GM19351 (cell line): ENCODE measurements at regions not wholly inside any gene's neighbourhood (a gene's known extent, or its start where the extent isn't known, plus 50 kb on each side); places are given as distances from the start of the nearest gene placed in this dataset.

Experiments
- ATAC-seq: cut with Tn5 transposase; IDR thresholded peaks from one replicate; pipeline ENCODE4 v1.9.1; 2021; ENCODE audit warnings: mild to moderate bottlenecking, moderate library complexity; ENCODE audit not compliant: unreplicated experiment

GRCh38 chr12:66066137-66066928, 64.2 kb downstream of the LLPH start:
- ATAC-seq = peak; percentile 82

- ATAC-seq = no peak
Observed at GRCh38 chr12:66065641-66066136, 64.9 kb downstream of the LLPH start.

- ATAC-seq = no peak
Observed at GRCh38 chr12:66065150-66065549, 65.4 kb downstream of the LLPH start.

GRCh38 chr12:66063916-66064315, 66.6 kb downstream of the LLPH start:
- ATAC-seq = no peak

DNA sequence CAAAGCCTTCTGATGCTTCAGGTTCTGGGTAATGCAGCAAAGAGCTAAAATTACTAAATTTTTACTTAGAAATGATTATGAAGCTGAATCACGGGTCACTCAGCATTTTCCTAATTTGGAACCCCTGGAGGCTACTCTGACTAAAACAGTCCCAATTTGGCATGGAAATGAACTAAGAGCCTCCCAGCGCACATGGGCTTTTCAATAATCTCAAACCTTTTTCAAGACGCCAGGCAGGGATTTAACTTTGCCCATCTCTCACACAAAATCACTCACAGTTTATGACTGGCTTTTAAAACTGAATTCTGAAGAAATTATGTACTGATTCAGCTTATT, 68.3 kb downstream of the LLPH start:
- no peak for ATAC-seq

DNA sequence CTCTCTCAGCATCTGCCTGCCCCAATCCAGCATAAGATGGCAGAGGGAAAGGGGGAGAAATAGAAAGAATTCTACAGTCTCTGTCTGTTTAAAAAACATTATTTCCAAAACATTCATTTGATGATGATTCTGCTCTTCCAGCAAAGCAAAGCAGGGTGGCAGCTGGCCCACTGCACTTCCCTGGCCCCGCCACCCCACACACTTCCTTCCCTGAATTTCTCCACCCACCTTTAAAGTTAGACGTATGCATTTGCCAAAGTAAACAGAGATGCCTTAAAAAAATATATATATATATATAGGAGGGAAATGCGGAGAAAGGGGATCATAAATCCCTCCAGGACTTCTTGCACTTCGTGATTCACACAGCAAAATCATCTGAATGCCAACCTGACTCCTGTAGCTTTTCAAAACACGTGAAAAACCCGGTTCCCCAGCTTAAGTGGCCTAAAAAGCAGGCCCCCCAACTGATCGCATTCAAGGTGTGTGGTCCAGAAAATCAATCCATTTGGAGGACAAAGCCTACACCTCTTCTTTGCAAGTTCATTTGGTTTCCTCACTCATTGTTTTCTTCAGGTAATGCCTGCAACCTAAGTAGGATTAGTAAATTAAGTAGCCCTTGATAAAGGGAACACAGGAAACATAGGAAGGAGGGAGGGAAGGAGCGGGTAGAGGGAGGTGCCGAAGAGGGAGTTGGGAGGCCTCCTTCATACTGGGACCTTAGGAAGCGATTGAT, 68.8 kb downstream of the LLPH start:
- ATAC-seq = no peak

GRCh38 chr12:66061076-66061475, 69.5 kb downstream of the LLPH start:
- ATAC-seq = no peak

- ATAC-seq = no peak
Observed at GRCh38 chr12:66060163-66060907, 70.2 kb downstream of the LLPH start.

DNA sequence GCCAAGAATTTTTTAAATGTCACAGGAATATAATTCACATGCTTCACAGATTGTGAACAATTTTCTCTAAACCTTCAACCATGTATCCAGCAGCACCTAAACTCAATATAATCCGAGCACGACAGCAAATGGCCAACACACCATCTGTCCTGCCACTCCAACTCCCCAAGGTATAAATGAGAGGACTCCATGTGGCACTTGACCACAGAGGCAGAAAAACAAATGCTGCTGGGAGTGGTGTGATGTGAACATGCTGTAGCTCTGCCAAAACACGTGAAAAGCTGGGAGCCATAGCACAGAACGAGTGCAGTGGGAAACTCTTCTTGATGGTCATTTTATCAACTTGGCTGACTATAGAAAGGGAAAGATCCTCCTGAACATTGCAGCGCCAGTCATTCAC, 70.9 kb downstream of the LLPH start:
- no peak for ATAC-seq

DNA sequence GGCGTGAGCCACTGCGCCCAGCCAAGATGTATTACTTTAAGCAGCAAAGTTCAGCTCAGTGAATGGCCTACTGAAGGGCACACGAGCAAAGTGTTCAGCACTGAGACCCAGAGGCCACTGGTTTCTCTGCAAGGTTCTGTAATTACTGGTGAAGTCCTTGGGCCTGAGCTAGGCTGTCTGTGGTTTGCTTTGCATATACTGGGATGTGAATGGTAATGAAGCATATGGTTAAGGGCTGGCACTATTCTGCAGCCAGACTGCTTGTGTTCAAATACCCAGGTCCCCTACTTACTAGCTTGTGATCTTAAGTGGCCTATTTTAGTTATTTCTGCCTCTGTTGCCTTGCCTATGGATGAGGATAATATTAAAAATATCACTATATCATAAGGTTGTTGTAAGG, 72.0 kb downstream of the LLPH start:
- ATAC-seq = peak; percentile 37

- ATAC-seq = peak; percentile 93
Observed at GRCh38 chr12:66055837-66056319, 74.7 kb downstream of the LLPH start.

GRCh38 chr12:66052988-66053615, 77.4 kb downstream of the LLPH start:
- peak; percentile 26 for ATAC-seq

GRCh38 chr12:66051361-66051760, 79.2 kb downstream of the LLPH start:
- no peak for ATAC-seq

- ATAC-seq = no peak
Observed at GRCh38 chr12:66050610-66051009, 79.9 kb downstream of the LLPH start.

- no peak for ATAC-seq
Observed at GRCh38 chr12:66050283-66050576, 80.3 kb downstream of the LLPH start.

DNA sequence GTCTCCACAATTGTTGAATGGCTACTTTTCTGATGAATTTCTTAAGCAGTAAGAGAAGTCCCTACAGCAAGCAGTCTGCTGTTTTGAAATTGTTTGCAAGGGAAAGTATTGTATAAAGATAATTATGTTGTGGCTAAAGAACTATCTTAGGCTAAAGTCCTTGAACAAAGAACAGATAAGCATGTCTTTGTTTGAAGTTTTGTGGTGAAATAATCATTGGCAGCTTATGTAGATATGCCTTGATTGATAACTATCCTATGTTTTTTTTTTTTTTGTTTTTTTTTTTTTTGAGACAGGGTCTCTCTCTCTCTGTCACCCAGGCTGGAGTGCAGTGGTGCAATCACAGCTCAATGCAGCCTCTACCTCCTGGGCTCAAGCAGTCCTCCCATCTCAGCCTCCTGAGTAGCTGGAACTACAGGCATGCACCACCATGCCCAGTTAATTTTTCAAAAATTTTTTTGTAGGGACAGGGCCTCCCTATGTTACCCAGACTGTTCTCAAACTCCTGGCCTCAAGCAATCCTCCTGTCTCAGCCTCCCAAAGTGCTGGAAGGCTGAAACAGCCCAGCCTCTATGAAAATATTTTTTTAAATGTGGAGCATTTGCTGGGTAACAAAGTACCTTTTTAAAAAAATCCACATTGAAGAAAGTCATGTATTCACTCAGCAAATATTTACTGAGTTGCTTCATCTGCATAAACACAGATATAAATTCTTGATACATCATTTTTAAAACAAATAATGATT, 80.8 kb downstream of the LLPH start:
- no peak for ATAC-seq

DNA sequence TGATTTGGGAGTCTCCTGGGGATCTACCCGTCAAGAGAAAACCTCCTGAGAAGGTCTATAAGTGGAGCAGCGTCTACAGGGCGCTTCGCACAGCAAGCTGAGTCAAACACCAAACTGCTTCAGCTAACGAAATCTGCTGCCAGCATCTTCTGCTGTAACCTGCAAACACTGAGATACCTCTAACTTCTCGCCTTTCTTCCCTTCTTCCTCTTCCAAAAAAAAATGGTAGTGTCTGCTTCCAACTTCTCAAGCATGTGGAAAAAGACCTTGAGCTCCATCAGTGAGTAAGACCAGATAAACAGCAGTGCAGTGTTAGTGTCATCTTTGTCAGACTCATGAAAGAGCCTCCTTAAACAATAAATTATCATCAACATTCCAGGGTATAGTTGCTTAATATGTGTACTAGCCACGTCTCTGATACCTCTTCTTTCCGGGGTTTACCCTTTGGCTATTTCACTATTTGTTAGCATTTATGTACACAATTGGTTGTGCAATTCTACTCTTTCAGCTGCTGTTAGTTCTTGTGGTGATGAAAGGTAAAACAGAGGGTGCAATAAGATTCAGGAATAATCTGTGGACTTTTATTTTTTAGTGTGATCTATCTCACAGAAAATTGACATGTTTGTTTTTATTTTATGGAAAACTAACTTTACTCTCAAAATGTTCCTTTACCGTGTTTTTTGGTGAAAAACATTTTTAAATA, 81.6 kb downstream of the LLPH start:
- ATAC-seq = no peak

- ATAC-seq = no peak
Observed at GRCh38 chr12:66048218-66048834, 82.2 kb downstream of the LLPH start.

GRCh38 chr12:66047411-66048021, 83.0 kb downstream of the LLPH start:
- peak; percentile 93 for ATAC-seq
